HG03159 (cell line): ENCODE measurements at regions not wholly inside any gene's neighbourhood (a gene's known extent, or its start where the extent isn't known, plus 50 kb on each side); places are given as distances from the start of the nearest gene placed in this dataset.
"Not testable (repeated sequence)": the region's sequence is repeated elsewhere in the genome, so short reads cannot be mapped to it uniquely, and the experiment has no call there.

Experiments used
- ATAC-seq: cut with Tn5 transposase; IDR thresholded peaks from one replicate; pipeline ENCODE4 v1.9.1; 2021; ENCODE audit warnings: mild to moderate bottlenecking, moderate library complexity; ENCODE audit not compliant: unreplicated experiment

DNA sequence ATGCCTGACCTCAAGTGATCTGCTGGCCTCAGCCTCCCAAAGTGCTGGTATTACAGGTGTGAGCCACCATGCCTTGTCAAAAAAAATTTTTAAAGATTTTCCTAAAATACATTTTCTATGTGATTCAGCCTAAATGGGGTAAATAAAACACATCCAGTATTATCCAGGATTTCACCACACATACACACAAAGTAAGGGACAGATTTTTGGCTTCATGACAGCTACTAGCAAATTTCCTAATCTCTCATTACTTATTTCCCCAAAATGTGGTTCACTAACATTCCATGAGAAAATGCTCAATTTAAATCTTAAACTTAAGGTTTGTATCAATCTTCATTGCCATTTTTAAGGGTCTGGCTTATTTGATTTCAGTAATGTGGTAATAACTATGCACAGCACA lies 348.5 kb upstream of the INTU start:
- no peak for ATAC-seq

DNA sequence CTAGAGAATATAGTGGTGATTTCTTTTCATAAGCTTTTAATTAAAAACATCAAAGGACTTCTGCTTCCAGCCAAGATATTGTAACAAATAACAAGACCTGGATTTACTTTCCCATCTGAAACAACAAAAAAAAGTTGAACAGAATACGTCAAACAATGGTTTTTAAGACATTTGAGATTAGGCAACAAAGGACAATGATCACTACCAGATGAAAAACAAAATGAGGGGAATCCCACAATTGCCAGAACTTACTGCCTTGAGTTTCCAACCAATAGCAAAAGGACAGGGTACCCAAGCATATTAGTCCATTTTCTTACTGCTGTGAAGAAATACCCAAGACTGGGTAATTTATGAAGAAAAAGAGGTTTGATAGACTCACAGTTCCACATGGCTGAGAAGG lies 341.4 kb upstream of the INTU start:
- no peak for ATAC-seq

- ATAC-seq = no peak
These were observed 339.3 kb upstream of the INTU start for GRCh38 chr4:127293496-127293895.

DNA sequence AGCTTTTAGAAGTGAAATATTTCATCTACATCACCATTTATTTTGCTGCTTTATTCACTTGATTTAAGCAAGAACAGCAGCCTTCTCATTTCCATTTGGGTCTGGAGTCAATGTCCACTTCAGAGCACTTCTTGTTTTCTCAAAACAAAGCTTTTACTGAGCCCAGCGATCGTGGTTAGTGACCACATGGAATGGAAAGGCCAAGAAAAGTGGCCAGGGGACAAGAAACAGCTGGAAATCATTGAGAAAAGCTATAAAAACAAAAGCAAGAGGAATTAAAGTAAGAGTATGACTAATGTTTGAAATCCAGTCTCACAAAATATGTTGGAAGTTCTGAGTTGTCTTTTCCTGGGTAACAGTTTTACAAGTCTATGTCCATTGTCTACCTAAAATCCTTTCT lies 328.4 kb upstream of the INTU start:
- ATAC-seq = no peak

DNA sequence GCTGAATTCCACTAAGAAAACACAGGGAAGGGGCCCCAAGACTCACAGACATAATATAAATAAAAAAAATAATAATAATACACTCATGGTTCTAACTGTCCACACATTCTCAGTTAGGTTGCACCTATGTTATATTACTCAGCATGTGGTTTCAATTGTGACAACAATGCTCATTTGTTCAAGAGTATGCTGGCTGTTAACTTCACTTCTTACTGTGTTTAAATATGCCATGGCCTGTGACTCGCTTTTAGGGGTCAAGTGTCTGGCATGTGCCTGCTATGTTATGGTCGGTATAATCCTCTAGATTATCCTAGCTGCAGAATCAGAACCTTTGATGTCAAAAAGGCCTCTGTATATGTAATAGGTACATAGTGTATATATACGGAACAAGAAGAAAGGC lies 324.8 kb upstream of the INTU start:
- no peak for ATAC-seq

DNA sequence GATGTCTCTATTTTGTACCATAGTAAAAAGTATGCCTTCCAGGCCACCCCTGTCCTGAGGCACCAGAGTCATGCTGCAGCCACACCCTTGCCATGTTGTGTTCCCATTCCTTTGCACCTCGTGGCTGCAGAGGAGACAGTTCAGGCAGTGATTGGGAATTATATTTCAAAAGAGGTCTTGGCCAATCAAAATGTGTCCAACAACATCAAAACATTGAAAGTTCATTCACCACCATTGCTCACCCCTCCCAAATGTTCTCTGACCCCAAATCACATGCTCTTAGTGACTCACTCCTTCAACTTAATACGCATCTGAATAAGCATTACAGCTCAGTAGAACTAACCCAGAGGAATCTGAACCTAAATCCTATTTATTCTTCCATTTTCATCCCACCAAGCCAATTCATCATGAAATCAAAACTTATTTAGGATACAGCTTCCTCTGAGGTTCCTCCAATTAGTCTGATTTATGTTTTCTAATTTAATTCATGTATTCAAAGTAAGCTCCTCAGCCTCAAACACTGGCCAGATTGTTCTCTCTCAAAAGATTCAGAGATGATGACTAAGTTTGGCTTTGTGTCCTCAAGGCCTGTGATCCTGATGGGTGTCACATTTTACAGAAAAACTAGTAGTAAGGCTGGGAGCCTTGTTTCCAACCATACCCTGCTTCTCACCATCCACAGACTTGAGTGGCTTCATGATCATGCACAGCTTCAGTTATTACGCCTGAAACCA lies 323.2 kb upstream of the INTU start:
- no peak for ATAC-seq

- no peak for ATAC-seq
These were observed 321.4 kb upstream of the INTU start for GRCh38 chr4:127311371-127311770.

GRCh38 chr4:127311924-127312323 lies 320.8 kb upstream of the INTU start:
- no peak for ATAC-seq

DNA sequence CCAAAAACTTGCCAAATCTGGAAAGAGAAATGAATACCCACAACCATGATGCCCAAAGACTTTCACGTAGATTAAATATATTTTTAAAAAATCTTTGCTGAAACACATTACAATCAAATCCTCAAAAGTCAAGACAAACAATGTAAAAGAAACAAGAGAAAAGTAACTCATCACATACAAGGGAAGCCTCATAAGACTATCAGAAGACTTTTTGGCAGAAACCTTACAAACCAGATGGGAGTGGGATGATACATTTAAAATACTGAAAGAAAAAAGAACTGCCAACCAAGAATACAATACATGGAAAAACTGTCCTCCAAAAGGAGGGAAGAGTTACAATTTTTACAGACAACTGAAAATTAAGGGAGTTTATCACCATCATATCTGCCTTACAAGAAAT lies 319.0 kb upstream of the INTU start:
- no peak for ATAC-seq

- no peak for ATAC-seq
These were observed 305.3 kb upstream of the INTU start for GRCh38 chr4:127327491-127327890.

- no peak for ATAC-seq
These were observed 297.6 kb upstream of the INTU start for GRCh38 chr4:127335073-127335620.

GRCh38 chr4:127335732-127336131 lies 297.0 kb upstream of the INTU start:
- no peak for ATAC-seq

GRCh38 chr4:127343123-127343522 lies 289.6 kb upstream of the INTU start:
- not testable (repeated sequence) for ATAC-seq

DNA sequence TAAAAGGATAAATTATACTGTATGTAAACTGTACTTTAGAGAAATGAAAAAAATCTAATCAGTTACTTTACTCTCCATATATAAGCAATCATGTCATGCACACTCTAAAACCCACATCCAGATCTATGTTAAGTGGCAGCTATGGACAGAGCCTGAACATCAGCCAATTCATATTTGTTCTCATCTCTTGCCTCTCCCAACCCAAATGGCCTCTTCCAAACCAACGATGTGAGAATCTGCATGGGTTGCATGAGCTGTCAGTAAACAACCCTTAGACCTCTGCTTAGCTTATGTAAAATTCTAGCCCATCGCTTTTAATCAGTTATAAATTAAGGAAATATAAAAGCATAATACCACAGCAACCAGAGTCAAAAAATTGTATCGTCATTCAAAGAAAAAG lies 288.7 kb upstream of the INTU start:
- ATAC-seq = no peak

- no peak for ATAC-seq
These were observed 284.8 kb upstream of the INTU start for GRCh38 chr4:127347936-127348335.

GRCh38 chr4:127352220-127353113 lies 280.3 kb upstream of the INTU start:
- no peak for ATAC-seq

- ATAC-seq = no peak
These were observed 277.0 kb upstream of the INTU start for GRCh38 chr4:127355743-127356142.

GRCh38 chr4:127357765-127358164 lies 275.0 kb upstream of the INTU start:
- no peak for ATAC-seq

- ATAC-seq = no peak
These were observed 270.1 kb upstream of the INTU start for GRCh38 chr4:127362686-127363085.

DNA sequence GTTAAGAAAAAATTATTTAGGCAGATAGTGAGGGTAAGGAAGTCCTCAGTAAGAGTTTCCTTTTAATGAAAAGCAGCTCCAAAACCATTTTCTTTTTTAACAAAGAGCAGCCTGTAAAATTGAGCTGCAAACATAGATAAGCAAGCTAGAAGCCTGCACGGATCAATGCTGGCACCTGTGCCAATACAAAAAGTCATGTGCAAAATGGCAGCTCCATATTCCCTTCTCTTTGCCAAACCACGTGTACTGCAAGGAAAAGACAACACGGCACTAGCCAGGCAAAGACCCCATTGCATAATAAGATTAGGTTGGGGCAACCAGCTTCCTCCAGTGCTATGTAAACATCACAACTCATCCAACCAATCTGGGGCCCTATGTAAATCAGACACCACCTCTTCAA lies 268.4 kb upstream of the INTU start:
- ATAC-seq = no peak

GRCh38 chr4:127364911-127365310 lies 267.8 kb upstream of the INTU start:
- no peak for ATAC-seq

DNA sequence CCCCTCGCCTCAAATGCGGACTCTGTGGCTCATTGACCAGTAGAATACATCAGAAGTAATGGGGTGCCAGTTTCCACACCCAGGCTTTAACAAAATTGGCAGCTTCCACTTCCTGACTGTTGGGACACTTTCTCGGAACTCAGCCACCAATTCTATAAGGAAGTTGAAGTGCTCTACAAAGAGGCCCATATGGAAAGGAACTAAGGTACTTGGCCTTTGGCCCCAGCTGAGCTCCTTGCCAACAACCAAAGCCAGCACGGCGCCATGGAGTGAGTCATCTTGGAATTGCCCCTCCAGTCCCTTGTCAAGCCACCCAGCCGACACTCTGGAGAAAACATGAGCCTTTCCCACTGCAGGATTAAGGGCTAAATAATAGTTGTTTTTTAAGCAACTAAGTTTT lies 262.2 kb upstream of the INTU start:
- ATAC-seq = no peak
